Panc1 (cell line): ENCODE measurements at regions not wholly inside any gene's neighbourhood (a gene's known extent, or its start where the extent isn't known, plus 50 kb on each side); places are given as distances from the start of the nearest gene placed in this dataset.

Experiments
- ATAC-seq: fragments of 200-7000 bp; cut with Tn5 transposase; 2 replicates; pipeline ENCODE4 v1.9.1; 2020; ENCODE audit warnings: mild to moderate bottlenecking, moderate library complexity
- BruUV-seq: library from RNA; stranded (reverse); fragments of 400-500 nt; replicated peaks from 2 replicates; lab custom pipeline; 2021; lab: Mats Ljungman, UMichigan
- CTCF ChIA-PET: fragments of 300-600 bp; sonication (Branson Sonifier 250); formaldehyde crosslinking; loops from one replicate; lab custom pipeline; 2022; ENCODE audit warnings: antibody characterized with exemption; lab: Charles Lee
- POLR2A ChIA-PET: fragments of 300-600 bp; sonication (Branson Sonifier 250); formaldehyde crosslinking; loops from one replicate; lab custom pipeline; 2022; ENCODE audit warnings: antibody characterized with exemption; lab: Charles Lee
- DNase-seq: peaks from one replicate; pipeline ENCODE4 v3.0.0-alpha.2; 2010; ENCODE audit warnings: low read depth, low spot score
- H3K27ac ChIP-seq: 2 replicates; pipeline ENCODE4 v1.5.1; 2011; ENCODE audit warnings: mild to moderate bottlenecking, low read length, inconsistent platforms
- H3K27me3 ChIP-seq: fragments of 200-500 bp; sonication (Bioruptor generic); 2 replicates; pipeline ENCODE4 v1.6.0; 2014; ENCODE audit warnings: low read length, inconsistent platforms; ENCODE audit not compliant: control insufficient read depth, insufficient read depth
- H3K36me3 ChIP-seq: fragments of 200-500 bp; sonication (Bioruptor generic); 2 replicates; pipeline ENCODE4 v1.5.1; 2014; ENCODE audit warnings: inconsistent platforms, mild to moderate bottlenecking, low read length, moderate library complexity; ENCODE audit not compliant: control insufficient read depth, insufficient read depth
- H3K4me1 ChIP-seq: 2 replicates; pipeline ENCODE4 v1.5.1; 2011; ENCODE audit warnings: inconsistent platforms, mild to moderate bottlenecking, low read length, moderate library complexity; ENCODE audit not compliant: control insufficient read depth, insufficient read depth
- H3K4me3 ChIP-seq, 2 experiments: 2 replicates each; pipeline ENCODE4 v1.5.1; 2011 to 2012; ENCODE audit warnings: low read depth in 2 of 2, low read length in 2 of 2, mild to moderate bottlenecking in 2 of 2, inconsistent platforms in 1 of 2, moderate library complexity in 1 of 2
- H3K9me3 ChIP-seq: fragments of 200-500 bp; sonication (Bioruptor generic); 2 replicates; pipeline ENCODE4 v1.5.1; 2014; ENCODE audit warnings: low read depth, mild to moderate bottlenecking, inconsistent platforms, low read length, moderate library complexity; ENCODE audit not compliant: control insufficient read depth, insufficient read depth
- CTCF ChIP-seq: fragments of 450-650 bp; IDR thresholded peaks from 2 replicates; pipeline ENCODE4 v1.5.1; 2017; ENCODE audit warnings: mild to moderate bottlenecking
- POLR2AphosphoS5 ChIP-seq: IDR thresholded peaks from 2 replicates; pipeline ENCODE4 v1.6.1; 2012; ENCODE audit warnings: mild to moderate bottlenecking, low read depth, low read length, moderate library complexity
- REST ChIP-seq, 2 experiments: IDR thresholded peaks; 2 replicates each; pipeline ENCODE4 v1.6.1; 2011 to 2012; ENCODE audit warnings: low read depth in 2 of 2, control low read depth in 1 of 2, low read length in 1 of 2, mild to moderate bottlenecking in 1 of 2, moderate library complexity in 1 of 2; ENCODE audit not compliant: insufficient read depth in 1 of 2
- SIN3A ChIP-seq: IDR thresholded peaks from 2 replicates; pipeline ENCODE4 v1.6.1; 2012; ENCODE audit warnings: low read depth, mild to moderate bottlenecking, low read length, moderate library complexity, borderline replicate concordance; ENCODE audit not compliant: insufficient read depth
- TCF7L2 ChIP-seq: IDR thresholded peaks from 2 replicates; pipeline ENCODE4 v1.6.1; 2011; ENCODE audit warnings: mild to moderate bottlenecking, low read depth, low read length, inconsistent platforms
- in situ Hi-C: cut with HindIII; loops from 2 replicates; pipeline ENCODE4 v1.10.0; 2016; ENCODE audit warnings: low sequenced_read_pairs, low pct_unique_long_range_greater_than_20kb
- intact Hi-C: fragments of 100-400 bp; cut with micrococcal nuclease; formaldehyde crosslinking; loops from one replicate; pipeline ENCODE4 v1.10.0; 2022; ENCODE audit not compliant: unreplicated experiment

- POLR2A ChIA-PET, result no interaction called here
- no peaks in the 10 kb centered on the region for H3K36me3 ChIP-seq
- H3K27ac ChIP-seq, result no peak overlapping the region
- in situ Hi-C loops (no loop called here), intact Hi-C loops (no loop called here)
- DNase-seq (no peak), ATAC-seq (no peak)
- no peaks in the 10 kb centered on the region for H3K9me3 ChIP-seq
- CTCF ChIA-PET, result no interaction called here
- no peaks in the 10 kb centered on the region for H3K27me3 ChIP-seq
- H3K4me1 ChIP-seq, result no peaks in the 10 kb centered on the region
- no TSS peak for BruUV-seq
- TF ChIP-seq REST (IDR thresholded peaks at IDR 0.05; ENCODE audit: insufficient read depth in 1 of 2, low read depth in 2 of 2, low read length in 1 of 2), result no peak
- TF ChIP-seq TCF7L2, result no peak
- no peak for TF ChIP-seq CTCF
- no peak overlapping the region for H3K4me3 ChIP-seq
Observed at GRCh38 chr5:119919279-119919678, 289.9 kb downstream of the FAM170A start.

GRCh38 chr5:119926301-119926700, 296.9 kb downstream of the FAM170A start:
- intact Hi-C loops, result no loop called here
- in situ Hi-C loops, result no loop called here
- DNase-seq (no peak), ATAC-seq (no peak)
- H3K4me3 ChIP-seq, result no peak overlapping the region
- H3K4me1 ChIP-seq, result no peaks in the 10 kb centered on the region
- H3K9me3 ChIP-seq, result no peaks in the 10 kb centered on the region; the same call in 1 of the 2 replicates
- ChIA-PET CTCF (no interaction called here), POLR2A (no interaction called here)
- H3K36me3 ChIP-seq, result no peaks in the 10 kb centered on the region
- BruUV-seq, result no TSS peak
- no peaks in the 10 kb centered on the region for H3K27me3 ChIP-seq
- TF ChIP-seq TCF7L2 (no peak), CTCF (no peak), REST (IDR thresholded peaks at IDR 0.05; ENCODE audit: insufficient read depth in 1 of 2, low read depth in 2 of 2, low read length in 1 of 2) (no peak), SIN3A (no peak), POLR2AphosphoS5 (no peak)
- no peak overlapping the region for H3K27ac ChIP-seq
